IPS-11a (cell line): ENCODE measurements at regions not wholly inside any gene's neighbourhood (a gene's known extent, or its start where the extent isn't known, plus 50 kb on each side); places are given as distances from the start of the nearest gene placed in this dataset.

Experiments
- H3K4me3 ChIP-seq: one replicate; pipeline ENCODE4 v1.5.1; 2013; ENCODE audit warnings: low read depth, low read length, control low read depth

GRCh38 chr1:239868058-239868832 lies 223.4 kb upstream of the FMN2 start:
- no peak overlapping the region for H3K4me3 ChIP-seq

- no peak overlapping the region for H3K4me3 ChIP-seq
Measured at GRCh38 chr1:239870194-239870593, 221.5 kb upstream of the FMN2 start.

- no peak overlapping the region for H3K4me3 ChIP-seq
Measured at GRCh38 chr1:239872626-239873025, 219.1 kb upstream of the FMN2 start.

- no peak overlapping the region for H3K4me3 ChIP-seq
Measured at GRCh38 chr1:239874831-239875230, 216.9 kb upstream of the FMN2 start.

GRCh38 chr1:239879321-239880170 lies 212.1 kb upstream of the FMN2 start:
- no peak overlapping the region for H3K4me3 ChIP-seq

GRCh38 chr1:239882967-239883366 lies 208.7 kb upstream of the FMN2 start:
- H3K4me3 ChIP-seq, result no peak overlapping the region

GRCh38 chr1:239884796-239885195 lies 206.9 kb upstream of the FMN2 start:
- no peak overlapping the region for H3K4me3 ChIP-seq

GRCh38 chr1:239886266-239886665 lies 205.4 kb upstream of the FMN2 start:
- H3K4me3 ChIP-seq, result no peak overlapping the region

GRCh38 chr1:239888639-239889038 lies 203.0 kb upstream of the FMN2 start:
- no peak overlapping the region for H3K4me3 ChIP-seq

GRCh38 chr1:239891621-239892358 lies 199.9 kb upstream of the FMN2 start:
- H3K4me3 ChIP-seq, result no peak overlapping the region

GRCh38 chr1:239892602-239893001 lies 199.1 kb upstream of the FMN2 start:
- no peak overlapping the region for H3K4me3 ChIP-seq

- H3K4me3 ChIP-seq, result no peak overlapping the region
Measured at GRCh38 chr1:239893127-239893731, 198.5 kb upstream of the FMN2 start.

GRCh38 chr1:239896569-239896968 lies 195.1 kb upstream of the FMN2 start:
- no peak overlapping the region for H3K4me3 ChIP-seq

GRCh38 chr1:239896980-239897379 lies 194.7 kb upstream of the FMN2 start:
- no peak overlapping the region for H3K4me3 ChIP-seq

- H3K4me3 ChIP-seq, result no peak overlapping the region
Measured at GRCh38 chr1:239897458-239897857, 194.2 kb upstream of the FMN2 start.

- no peak overlapping the region for H3K4me3 ChIP-seq
Measured at GRCh38 chr1:239898062-239898730, 193.5 kb upstream of the FMN2 start.

GRCh38 chr1:239899747-239900146 lies 191.9 kb upstream of the FMN2 start:
- H3K4me3 ChIP-seq, result no peak overlapping the region

GRCh38 chr1:239906394-239906793 lies 185.3 kb upstream of the FMN2 start:
- no peak overlapping the region for H3K4me3 ChIP-seq

- no peak overlapping the region for H3K4me3 ChIP-seq
Measured at GRCh38 chr1:239909898-239910297, 181.8 kb upstream of the FMN2 start.

- H3K4me3 ChIP-seq, result no peak overlapping the region
Measured at GRCh38 chr1:239912471-239912870, 179.2 kb upstream of the FMN2 start.
